ENCODE measurements at regions not wholly inside any gene's neighbourhood (a gene's known extent, or its start where the extent isn't known, plus 50 kb on each side); places are given as distances from the start of the nearest gene placed in this dataset.

DNA sequence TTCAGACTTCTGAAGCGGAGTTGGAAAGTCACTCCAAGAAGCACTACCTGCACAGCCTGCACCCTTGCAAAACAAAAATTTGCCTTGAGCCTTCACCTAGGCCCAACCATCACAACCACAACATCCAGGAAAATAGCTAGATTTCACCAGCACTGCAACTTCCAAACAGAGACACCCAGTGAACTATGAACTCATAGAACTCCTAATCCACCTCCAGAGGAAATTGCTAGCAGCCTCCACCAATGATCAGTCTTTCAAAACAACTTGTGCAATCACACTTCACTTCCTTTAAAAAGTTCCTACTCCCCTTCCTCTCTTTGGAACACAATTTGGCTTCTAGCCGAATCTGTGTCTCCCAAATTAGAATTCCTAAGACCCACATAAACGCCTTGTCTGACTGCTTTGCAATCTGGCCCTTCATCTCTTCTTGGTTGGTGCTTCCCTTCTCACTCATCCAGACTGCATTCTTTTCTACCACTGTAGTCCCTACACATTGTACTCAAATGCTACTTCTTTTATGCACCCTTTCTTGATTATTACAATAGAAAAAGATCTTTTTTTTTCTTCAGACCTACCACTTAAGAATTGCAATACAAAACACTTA lies 489.2 kb upstream of the ARGLU1 start:
- no peak for DNase-seq (ENCODE audit: low read depth in 3 of 3)

DNA sequence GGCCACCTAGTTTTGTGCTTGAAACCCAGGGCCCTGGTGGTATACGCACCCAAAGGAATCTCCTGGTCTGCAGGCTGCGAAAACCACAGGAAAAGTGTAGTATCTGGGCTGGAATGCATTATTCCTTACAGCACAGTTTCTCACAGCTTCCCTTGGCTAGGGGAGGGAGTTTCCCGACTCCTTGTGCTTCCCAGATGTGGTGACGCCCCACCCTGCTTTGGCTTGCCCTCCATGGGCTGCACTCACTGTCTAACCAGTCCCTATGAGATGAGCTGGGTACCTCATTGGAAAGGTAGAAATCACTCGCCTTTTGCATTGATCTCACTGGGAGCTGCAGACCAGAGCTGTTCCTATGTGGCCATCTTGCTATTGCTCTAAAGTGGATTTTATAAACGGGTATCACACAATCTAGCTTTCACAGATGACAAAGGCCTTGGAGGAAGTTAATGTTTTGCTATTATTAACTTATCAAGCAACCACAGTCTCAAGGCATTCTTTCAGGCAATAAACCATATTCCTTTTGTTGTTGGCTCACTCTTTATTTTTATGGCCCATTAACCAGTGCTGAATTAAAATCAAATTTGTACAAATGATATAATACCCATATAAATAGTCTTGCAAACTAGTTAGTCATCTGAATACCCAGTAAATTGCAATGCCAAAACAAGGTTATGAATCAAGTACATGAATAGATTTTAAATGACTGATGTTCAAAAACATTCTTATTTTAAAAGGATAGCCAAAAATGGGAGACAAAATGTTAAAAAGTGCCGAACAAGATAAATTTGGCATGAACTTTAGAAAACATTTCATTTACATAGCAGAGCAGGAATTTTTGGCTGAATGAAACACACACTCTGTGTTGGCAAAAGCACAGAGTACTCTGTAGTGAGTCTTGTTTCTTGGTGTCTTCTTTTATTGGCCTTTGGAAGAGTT lies 475.4 kb upstream of the ARGLU1 start:
- DNase-seq (ENCODE audit: low read depth in 3 of 3) = no peak

DNA sequence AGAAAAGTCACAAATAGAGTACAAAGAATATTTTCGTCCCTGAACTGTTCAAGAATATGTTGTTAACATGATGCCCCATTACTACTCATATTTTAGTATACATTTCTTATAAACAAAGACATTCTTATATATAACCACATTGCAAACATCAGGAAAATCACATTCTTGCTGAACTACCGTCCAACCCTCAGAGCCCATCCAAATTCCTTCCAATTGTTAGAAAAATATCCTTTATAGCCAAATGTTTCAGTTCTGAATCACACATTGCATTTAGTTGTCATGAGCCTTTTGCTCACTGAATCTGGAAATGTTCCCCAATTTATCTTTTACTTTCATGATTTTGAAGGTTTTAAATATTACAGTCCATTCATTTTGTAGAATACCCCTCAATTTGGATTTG lies 467.8 kb upstream of the ARGLU1 start:
- DNase-seq (ENCODE audit: low read depth in 3 of 3) = no peak

DNA sequence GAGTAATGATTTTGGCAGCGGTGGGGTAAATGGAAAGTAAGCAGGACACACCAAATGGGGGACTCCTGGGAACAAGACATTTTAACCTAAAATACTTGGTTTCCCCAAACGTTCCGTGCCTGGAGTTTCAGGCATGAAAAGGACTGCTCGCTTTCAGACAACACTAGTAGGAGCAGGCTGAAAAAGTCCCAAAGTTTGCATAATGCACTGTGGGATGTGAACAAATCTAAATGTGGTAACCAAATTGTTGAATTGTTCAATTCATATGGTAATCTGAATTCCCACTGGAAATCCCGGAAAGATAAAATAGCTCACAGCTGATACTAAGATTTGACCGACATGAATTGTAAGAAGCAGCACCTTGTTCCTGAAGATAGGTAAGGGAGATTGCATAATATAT lies 467.2 kb upstream of the ARGLU1 start:
- no peak for DNase-seq (ENCODE audit: low read depth in 3 of 3)

DNA sequence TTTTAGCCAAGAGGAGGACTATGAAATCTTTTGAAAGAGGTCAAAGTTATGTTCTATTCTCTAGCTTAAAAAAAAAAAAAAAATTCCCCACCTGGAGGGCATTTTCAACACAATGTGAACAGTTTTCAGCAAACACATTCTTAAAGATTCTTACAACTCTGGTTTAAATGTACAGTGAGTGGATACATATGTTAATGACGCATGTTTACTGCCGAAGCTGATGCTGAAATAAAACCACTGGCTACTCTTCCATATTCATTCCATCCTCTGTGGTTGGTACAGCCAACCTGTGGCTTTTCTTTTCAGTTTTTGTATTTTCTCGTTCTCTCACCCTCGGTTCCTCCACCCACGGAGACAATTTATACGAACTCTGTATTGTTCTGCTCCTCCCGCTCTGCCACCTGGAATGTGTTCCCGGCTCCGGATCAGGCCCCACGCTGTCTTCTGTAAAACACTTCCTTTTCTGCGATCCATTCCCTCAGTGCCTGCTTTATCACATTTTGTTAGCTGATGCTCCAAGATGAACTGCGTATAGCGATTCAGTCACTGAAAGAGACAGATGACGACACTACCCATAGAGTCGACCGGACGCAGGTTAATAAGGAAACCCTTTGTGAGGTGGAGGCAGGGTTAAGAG lies 466.4 kb upstream of the ARGLU1 start:
- DNase-seq (ENCODE audit: low read depth in 3 of 3) = no peak

DNA sequence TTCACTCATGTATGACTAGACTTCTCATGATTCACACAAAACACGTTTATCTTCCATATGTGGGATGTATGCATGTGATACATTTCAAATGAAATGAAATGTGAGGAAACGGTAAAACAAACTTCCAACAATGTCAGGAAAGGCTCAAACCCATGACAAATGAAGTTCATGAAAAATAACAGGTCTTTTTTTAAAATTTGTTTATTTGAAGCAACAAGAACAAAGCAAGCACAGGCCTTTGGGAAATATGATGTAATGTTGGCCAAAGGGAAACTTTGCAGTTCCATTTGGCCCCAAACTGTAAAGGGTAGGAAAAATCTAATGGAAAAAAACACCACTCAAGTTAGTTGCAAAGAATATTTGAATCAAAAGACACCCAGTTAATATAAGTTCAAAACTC lies 463.8 kb upstream of the ARGLU1 start:
- no peak for DNase-seq (ENCODE audit: low read depth in 3 of 3)

DNA sequence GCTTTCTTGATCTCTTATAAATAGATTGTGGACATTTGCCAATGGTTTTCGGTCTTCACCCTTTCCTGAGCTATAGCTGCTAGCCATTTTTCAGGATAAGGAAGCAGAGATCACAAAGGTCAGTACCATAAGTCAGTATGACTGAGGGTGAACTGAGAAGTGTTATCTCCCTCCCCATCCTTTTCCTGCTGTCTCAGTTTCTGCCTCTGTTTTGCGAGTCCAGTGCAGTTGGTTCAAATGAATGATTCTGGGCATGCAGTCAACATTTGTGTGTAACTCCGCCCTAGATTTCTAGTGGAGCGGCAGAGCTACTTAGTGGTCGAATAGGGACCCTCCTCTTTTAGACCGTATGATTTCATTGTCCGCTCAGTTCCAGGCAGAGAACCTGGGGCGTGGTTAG lies 460.8 kb upstream of the ARGLU1 start:
- no peak for DNase-seq (ENCODE audit: low read depth in 3 of 3)

DNA sequence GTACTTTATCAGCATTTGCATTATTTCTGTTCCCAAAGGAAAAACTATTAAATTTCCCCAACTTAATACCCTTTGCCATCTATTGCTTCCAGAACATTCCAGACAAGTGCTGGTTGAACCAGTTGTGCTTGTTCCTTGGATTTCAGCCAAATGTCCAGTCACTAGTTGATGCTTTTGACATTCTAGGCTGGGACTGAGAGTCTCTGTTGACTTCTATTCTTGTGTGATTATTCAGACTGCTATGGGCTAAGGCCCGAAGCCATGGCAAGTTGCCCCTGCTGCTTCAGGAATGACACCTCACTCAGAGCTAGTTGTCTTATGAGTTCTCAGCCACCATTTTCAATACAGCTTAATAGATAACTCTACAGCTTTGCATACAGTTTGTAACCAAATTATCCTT lies 458.1 kb upstream of the ARGLU1 start:
- no peak for DNase-seq (ENCODE audit: low read depth in 3 of 3)

DNA sequence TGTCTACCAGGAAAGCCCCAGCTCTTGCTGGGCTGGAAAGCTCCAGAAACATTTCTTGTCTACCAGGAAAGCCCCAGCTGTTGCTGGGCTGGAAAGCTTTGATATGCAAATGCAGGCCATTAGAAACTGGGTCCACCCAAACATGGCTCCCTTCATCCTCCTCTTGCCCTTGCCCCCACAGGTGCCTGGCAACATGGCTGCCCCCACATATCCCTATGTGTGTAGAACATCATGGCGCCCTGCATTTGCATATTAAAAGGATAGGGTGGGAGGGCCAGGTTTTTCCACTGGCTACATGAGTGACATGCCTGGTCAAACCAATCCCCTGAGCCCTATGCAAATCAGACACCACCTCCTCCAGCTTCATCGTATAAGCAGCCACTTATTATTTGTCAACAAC lies 455.4 kb upstream of the ARGLU1 start:
- no peak for DNase-seq (ENCODE audit: low read depth in 3 of 3)

DNA sequence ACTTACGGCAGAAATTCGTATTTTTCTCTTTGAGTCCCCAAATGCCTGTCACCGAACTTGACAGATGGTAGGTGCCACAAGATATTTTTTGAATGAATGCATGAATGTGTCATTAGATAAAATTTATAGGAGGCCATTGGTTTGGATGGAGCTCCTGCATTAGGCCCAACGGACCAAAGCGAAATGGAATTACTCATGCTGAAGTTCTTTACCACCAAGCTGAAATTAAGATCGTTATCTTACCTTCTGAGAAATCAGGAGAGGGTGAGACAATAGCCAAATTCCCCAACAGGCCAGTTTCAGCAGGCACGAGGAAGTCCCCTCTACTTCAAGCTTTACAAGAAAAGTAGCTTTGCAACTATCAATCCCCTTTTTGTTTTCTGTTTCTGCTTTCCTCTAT lies 452.5 kb upstream of the ARGLU1 start:
- no peak for DNase-seq (ENCODE audit: low read depth in 3 of 3)

DNA sequence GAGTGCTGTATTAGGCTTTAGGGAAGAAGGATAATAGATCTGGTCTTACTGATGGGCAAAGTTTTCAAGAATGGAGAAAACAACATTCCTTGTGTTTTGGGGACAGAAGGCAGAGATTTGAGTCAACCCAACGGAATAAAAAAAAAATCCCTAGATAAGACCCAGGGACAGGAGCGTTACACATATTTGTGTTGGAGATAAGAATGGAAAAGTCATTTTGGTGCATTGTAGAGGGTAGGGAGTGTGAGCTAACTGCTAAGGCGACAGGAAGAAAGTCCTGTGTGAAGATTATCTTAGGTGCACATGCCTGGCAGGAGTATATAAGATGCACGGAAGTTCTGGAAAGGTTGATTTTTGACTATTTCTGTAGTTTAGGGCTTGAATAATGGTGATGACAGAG lies 450.3 kb upstream of the ARGLU1 start:
- DNase-seq (ENCODE audit: low read depth in 3 of 3) = no peak

DNA sequence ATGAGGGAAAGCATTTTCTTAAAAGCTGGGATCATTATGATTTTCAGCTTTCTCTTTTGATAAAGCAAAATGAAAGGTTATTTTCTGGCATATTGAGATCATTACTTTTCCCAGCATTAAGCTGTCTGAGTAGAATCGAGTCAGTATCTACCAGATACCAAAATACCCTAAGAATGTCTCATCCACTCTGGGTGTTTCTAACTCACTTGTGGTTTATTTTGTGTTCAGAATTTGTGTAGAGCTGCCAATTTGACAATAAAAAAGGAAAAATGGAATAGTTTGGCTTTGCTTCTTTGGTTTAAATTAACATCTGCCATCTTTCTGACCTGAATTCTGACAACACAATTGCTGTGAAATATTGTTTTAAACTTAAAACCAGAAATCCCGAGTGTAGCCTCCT lies 438.7 kb upstream of the ARGLU1 start:
- no peak for DNase-seq (ENCODE audit: low read depth in 3 of 3)

DNA sequence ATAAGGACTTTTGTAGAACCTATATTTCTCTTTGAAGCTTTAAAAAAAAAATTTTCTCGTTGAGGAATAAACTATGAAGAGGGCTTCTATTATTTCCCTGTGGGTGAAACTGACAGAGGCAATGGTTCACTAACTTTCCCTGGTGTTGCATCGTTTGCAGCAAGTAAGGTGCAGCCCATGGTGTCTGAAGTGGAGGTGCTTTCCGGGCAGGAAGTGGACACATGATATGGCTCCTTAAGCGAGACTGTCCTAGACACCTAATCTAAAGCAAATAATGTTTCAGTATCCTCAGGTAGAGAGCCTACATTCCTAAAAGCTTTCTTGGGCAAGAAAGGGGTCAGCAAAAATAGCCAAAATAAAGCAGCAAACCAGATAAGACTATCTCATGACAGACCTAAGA lies 437.6 kb upstream of the ARGLU1 start:
- no peak for DNase-seq (ENCODE audit: low read depth in 3 of 3)

DNA sequence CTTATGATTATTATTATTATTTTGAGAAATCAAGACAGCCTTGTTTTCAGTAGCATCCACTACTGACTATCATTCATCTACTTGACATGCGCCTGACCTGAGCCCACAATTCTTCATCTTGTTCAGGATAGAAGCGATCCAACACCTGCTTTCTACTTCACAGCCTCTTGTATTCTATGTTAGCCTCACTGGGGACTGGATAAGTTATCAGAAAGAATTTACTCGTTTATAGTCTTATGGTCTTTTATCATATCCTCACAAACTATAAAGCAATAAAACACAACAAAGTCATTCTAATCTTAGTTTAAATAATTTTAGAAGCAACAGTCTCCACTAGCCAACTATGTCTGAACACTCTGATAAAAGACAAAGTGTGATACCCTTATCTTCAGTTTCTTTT lies 436.0 kb upstream of the ARGLU1 start:
- no peak for DNase-seq (ENCODE audit: low read depth in 3 of 3)

DNA sequence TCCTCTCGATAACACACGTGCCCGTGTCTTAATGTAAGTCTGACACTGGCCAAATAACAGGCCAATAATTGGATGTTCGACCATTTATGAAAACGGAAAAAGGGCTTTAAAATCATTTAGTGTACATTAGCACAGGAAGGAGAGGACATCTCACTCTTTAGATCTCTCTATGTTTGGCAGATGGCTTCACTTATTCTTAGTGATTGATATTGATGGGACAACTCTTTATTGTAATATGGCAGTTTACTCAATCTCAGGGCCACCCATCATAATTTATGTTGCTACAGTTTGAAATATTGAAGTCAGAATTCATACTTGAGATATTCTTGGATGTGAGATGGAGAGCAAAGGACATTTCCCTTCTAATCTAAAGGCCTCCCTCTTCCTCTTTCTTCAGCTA lies 430.7 kb upstream of the ARGLU1 start:
- DNase-seq (ENCODE audit: low read depth in 3 of 3) = no peak

DNA sequence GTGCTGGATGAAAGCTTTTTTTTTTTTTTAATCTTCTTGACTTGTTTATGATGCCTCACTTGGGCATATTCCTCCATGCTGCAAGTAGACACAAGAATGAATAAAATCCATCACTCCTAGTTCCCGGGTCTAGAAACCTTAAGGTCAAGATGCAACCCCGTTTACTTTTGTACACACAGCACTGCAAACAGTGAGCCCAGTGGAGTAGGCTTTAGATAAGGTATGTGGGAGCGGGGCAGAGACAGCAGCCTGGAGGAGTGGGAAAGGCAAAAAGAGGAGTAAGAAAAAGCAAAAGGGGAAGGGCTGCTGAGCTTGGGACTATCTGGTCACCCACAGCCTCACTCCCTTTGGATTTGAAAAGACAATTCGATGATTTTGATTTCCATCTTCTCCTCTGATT lies 429.8 kb upstream of the ARGLU1 start:
- no peak for DNase-seq (ENCODE audit: low read depth in 3 of 3)

DNA sequence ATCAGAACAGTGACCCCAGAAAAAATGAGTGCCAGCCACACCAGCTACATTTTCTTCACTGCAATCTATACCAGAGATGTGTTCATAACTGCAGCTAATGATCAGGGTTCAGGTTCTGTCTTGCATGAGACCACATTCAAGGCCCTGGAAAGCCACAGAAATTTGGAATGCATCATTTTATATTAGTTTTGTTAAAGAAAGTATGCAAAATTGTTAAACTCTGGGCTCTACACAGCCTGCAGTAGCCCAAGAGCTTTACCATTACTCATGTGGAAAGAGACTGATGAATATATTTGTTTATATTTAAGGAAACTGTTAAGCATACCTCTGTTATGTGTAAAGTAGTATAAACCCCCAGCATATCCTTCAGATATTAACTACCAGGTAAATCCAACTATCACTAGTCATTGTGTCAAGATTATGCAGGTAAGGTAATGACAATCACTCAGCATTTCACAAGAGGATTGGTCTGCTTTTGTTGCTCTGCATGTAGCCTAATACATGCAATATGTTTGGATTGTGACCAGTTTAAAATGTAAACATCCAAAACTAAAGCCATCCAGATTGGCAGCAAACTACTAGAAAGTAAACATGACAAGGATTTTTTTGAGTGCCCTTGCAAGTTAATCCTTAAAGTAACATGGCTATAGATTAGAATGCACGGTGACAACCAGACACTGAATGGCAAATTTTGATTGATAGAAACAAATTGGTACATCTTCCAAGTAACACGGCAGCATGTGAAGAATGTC lies 429.1 kb upstream of the ARGLU1 start:
- no peak for DNase-seq (ENCODE audit: low read depth in 3 of 3)

DNA sequence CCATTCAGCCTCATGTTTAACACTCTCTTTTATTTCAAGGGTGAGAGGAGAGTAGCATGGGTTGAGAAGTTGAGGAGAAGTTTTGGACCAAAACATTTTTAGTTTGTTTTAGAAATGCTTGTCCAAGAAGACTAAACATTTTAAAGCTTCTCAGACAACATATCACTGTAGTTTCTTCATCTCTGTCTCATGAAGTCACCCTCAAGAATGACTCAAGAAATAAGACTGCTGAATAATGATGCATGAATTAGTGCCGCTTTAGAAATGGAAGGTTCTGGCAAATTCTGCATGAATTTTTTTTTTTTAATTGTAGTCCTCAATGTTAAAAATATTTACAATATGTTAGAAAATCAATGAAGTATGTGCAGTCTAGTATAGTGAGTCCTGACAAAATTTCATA lies 422.7 kb upstream of the ARGLU1 start:
- DNase-seq (ENCODE audit: low read depth in 3 of 3) = no peak

DNA sequence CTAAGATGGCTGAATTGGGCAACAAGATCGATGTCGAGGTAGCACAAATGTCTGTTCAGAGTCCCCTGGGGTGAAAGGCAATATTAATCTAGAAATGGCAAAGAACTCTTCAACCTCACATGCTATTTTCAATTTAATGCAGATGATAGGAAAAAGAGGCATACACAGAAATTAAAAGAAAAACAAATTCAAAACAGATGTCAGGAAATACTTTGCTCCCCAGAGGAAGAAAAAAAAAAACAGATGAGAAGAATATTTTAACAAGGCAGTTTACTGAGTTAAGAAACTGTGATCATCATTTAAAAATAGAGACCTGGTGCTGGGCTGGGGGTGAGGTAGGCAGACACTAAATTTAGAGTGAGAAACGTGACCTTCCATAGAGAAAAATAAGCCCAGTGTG lies 421.9 kb upstream of the ARGLU1 start:
- DNase-seq (ENCODE audit: low read depth in 3 of 3) = no peak

DNA sequence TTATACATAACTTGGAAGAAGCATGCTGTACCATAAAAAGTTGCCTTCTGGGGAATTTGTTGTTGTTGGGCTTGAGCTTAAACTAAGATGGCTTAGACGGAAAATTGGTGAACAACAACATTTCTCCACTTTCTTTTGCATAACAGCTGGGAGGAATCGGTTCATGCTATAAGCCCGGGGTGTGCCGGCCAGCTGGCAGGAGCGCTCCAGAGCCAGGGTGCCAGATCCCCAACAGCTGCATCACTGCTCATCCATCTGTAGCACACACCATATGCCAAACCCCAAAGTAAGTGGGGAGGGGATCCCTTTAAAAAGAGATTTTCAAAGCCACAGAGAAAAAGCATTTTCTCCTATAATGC lies 419.5 kb upstream of the ARGLU1 start:
- DNase-seq (ENCODE audit: low read depth in 3 of 3) = no peak

DNA sequence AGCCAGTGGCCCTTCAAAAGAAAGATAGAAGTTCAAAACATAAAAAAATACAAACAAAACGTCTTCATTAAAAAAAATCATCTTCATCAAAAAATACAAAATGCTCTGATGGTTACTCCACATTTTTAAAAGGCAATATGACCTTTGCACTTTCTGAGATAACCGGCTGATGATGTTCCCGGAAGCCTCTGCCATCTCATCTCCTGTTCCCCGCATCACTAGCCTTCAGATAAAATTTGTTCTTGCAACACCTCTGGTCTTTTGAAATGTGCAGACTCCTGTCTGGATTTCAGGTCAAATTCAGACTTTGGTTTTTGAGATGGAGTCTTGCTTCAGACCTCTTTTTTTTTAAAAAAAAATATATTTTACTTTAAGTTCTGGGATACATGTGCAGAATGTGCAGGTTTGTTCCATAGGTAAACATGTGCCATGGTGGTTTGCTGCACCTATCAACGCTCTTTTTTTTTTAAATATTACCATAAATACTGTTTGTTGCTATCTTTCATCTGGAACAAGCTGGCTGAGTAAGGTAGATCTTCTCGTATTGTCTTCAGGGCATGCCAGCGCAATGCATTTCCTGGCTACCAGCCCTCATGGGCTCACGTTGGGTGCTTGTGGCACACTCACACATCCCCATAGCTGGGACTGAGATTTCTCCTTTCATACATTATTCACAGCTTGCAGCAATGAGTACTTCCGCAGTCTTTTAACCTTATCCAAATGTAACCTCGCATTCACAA lies 418.9 kb upstream of the ARGLU1 start:
- no peak for DNase-seq (ENCODE audit: low read depth in 3 of 3)

DNA sequence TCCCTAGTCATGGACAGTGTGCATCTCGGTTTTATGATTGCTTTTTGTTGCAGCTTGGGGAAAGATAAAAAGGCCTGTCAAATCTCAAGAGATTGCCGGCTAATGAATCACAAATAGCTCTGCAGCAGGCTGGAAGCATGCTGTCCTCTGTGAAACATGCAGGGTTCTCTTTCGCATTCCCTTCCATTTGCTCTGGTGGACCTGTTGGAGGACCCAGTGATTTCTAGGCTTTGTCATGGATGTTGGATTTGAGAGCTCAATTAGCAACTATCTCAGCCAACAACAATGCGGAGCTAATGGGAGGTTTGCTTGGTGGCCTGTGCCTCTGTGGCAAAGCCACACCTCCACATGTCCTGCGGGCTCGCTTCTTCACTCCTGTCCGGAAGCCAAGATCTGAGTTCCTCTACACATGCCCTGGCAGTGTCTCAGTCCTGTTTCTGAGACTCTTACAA lies 418.1 kb upstream of the ARGLU1 start:
- no peak for DNase-seq (ENCODE audit: low read depth in 3 of 3)
